ENCODE measurements at regions not wholly inside any gene's neighbourhood (a gene's known extent, or its start where the extent isn't known, plus 50 kb on each side); places are given as distances from the start of the nearest gene placed in this dataset.

DNA sequence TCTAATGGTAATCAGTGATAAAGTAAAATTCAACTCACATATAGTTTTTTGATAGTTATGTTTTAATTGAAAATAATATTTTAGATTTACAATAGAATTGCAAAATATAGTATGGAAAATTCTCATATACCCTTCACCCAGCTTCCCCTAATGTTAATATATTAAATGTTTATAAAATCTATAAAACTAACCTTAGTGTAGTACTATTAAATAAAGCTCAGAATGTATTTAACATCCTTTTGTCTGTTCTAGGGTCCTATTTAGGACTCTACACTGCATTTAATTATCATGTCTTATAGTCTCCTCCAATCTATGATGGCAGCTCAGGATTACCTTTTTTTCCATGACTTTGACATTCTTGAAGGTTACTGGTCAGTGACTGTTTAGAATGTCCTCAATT is 389.2 kb downstream of the LMX1A start:
- TF ChIP-seq, protein P1, sequence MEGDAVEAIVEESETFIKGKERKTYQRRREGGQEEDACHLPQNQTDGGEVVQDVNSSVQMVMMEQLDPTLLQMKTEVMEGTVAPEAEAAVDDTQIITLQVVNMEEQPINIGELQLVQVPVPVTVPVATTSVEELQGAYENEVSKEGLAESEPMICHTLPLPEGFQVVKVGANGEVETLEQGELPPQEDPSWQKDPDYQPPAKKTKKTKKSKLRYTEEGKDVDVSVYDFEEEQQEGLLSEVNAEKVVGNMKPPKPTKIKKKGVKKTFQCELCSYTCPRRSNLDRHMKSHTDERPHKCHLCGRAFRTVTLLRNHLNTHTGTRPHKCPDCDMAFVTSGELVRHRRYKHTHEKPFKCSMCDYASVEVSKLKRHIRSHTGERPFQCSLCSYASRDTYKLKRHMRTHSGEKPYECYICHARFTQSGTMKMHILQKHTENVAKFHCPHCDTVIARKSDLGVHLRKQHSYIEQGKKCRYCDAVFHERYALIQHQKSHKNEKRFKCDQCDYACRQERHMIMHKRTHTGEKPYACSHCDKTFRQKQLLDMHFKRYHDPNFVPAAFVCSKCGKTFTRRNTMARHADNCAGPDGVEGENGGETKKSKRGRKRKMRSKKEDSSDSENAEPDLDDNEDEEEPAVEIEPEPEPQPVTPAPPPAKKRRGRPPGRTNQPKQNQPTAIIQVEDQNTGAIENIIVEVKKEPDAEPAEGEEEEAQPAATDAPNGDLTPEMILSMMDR (conservative IDR thresholded peaks at IDR 0.05): no peak

DNA sequence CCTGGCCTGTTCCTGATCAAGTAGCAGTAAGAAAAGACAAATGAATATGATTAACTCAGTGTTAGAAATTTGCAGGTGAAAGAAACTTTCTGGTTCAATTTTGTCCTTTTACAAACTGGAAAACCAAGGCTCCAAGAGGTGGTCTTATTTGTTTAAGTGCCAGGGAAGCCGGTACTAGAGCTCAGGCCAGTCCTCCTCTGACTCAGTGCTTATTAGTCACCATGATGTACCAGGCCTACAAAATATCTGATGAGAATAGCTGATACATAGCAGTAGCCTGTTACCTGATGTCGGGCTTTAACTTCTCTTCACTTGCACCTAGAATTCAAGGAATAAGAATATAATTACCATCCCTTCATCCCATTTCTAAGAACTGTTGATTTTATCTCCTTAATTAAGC is 394.8 kb downstream of the LMX1A start:
- no peak overlapping the region for H3K27ac ChIP-seq
- TF ChIP-seq, protein P1 (conservative IDR thresholded peaks at IDR 0.05): no peak

More for the DNA sequence above, 389.2 kb downstream of the LMX1A start:
- H3K27ac ChIP-seq: no peak overlapping the region

DNA sequence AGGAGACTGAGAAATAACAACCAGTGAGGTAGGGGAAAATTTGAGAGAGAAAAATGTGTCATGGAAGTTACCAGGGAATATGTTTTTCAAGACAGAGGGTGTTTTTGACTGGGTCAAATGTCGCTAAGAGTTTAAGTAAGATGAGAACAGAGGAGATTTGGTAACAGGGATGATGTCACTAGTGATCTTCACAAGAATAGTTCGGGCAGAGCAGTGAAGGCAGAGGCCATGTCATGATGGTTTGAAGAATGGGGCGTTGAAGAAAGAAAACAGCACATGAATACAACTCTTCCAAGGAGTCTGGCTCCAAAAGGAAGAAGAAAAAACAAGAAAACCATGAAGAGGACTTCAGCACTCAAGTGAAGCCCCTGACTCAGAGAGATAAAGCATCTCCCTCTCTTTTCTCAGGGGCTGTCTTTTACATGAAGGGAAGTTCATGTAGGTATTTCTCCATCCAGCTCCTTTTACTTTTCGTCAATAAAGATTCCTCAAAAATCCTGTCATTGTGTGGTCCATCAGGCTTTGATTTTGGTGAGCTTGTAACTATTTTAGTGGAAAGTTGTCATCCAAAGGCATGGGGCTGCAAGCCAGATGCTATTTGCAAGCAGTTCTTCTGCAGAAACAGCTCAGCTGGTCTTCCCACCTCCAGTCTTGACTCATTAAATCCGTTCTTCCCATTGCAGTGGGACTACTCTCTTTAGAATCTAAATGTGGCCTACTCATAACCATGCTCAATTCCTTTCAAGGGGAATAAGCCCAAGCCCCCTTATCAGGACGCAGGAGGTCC is 397.3 kb downstream of the LMX1A start:
- TF ChIP-seq, protein P1 (conservative IDR thresholded peaks at IDR 0.05): no peak
- no peak overlapping the region for H3K27ac ChIP-seq

DNA sequence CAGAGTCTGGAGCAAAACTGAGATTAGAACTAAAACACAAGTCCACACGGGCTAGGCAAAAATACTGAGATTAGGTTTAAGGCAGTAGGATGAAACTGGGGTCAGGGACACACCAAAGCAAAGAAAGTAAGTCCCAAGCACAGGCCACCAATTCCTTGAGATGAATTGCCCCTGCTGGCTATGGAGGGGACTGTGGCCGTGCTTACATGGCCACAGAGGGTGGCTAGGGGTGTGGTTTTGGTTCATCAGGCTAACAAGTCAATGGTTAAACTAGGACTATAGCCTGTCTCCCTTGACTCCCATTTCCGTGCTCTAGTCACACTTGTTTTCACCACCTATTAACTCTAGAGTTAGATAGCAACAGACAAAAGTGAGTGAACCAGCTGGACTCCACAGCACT is 394.8 kb downstream of the PBX1 start:
- TF ChIP-seq, protein P1 (conservative IDR thresholded peaks at IDR 0.05): no peak
- H3K27ac ChIP-seq: no peak overlapping the region

DNA sequence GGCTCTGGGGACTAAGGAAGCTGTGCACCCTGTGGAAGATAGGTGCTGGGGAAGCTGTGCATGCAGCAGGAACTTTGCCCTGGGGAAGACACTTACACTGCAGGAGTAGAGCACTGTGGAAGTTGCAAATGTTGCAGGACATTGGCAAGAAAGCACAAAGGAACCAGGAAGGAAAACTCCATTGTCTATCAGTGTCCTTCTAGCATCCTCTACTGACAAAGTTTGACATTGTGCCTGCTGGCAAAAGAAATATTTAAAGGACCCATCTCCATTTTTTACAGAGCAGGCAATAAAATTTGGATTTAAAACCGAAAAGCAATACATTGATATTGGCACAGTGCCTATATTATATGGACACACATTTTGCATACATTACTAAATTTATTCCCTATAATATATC is 394.1 kb downstream of the PBX1 start:
- peak overlapping the region; percentile 28 for H3K27ac ChIP-seq
- TF ChIP-seq, protein P1 (conservative IDR thresholded peaks at IDR 0.05): peak; percentile 74

DNA sequence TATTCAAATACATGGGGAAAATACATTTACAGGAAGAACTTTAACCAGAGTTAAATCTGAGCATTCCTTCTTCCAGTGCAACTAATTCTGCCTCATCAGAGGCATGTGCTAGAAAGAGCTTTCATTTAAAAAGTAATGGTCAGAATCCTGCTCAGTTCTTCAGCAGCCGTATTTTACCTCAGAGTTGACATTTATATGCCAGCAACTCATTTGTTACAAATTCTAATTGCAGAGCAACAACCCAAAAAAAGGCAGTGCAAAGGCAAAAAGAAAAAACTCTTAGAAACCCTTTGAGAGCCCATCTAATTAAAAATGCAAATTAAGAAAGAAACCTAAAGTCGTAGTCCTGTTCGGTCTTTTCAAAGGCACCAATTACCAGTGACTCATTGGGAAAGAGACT is 392.5 kb downstream of the PBX1 start:
- H3K27ac ChIP-seq: no peak overlapping the region
- TF ChIP-seq, protein P1 (conservative IDR thresholded peaks at IDR 0.05): no peak

DNA sequence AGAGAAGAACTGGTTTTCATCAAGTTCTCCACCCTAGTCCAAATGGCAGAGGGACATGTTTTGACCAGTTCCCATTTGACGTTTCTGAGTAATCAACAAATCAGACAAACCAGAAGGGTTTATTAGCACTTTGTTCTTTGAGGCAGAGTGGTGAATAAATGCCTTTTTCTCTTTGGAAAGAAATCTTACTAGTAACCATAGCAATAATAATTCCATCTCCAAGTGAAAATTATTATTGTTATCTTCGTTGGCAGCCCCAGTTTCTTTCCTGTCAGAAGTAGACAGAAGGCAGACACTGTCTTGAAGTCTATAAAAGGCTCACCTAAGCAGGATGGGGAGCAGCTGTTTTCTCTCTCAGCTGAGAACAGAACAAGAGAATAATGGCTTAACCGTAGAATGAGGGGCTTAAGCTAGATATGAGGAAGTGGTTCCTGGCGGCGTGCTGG is 391.6 kb downstream of the PBX1 start:
- H3K27ac ChIP-seq: no peak overlapping the region
- TF ChIP-seq, protein P1 (conservative IDR thresholded peaks at IDR 0.05): no peak

Data from VCaP (cell line).